ENCODE measurements at regions not wholly inside any gene's neighbourhood (a gene's known extent, or its start where the extent isn't known, plus 50 kb on each side); places are given as distances from the start of the nearest gene placed in this dataset.

DNA sequence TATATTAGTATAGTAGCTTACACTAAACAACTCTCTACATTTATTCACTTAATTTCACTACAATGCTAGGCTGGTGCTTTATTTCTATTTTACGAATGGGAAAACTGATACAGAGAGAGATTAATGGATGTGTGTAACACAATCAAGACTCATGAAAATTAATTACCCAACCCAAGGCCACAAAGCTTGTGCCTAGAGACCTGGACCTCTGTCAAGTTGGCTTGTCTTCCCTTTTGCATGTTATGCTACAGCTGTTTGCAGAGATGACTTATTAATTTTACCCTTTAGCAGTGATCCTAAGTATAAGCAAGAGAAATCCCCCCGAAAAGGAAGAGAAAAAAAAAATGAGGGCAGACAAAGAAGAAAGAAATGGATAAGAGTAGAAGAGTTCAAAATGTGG, 162.5 kb downstream of the C3orf38 start:
- Histone ChIP-seq H3K9me3 (no peaks in the 10 kb centered on the region), H3K4me3 (no peak overlapping the region)
- TF ChIP-seq, protein P1, sequence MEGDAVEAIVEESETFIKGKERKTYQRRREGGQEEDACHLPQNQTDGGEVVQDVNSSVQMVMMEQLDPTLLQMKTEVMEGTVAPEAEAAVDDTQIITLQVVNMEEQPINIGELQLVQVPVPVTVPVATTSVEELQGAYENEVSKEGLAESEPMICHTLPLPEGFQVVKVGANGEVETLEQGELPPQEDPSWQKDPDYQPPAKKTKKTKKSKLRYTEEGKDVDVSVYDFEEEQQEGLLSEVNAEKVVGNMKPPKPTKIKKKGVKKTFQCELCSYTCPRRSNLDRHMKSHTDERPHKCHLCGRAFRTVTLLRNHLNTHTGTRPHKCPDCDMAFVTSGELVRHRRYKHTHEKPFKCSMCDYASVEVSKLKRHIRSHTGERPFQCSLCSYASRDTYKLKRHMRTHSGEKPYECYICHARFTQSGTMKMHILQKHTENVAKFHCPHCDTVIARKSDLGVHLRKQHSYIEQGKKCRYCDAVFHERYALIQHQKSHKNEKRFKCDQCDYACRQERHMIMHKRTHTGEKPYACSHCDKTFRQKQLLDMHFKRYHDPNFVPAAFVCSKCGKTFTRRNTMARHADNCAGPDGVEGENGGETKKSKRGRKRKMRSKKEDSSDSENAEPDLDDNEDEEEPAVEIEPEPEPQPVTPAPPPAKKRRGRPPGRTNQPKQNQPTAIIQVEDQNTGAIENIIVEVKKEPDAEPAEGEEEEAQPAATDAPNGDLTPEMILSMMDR (IDR thresholded peaks at IDR 0.05) = no peak

DNA sequence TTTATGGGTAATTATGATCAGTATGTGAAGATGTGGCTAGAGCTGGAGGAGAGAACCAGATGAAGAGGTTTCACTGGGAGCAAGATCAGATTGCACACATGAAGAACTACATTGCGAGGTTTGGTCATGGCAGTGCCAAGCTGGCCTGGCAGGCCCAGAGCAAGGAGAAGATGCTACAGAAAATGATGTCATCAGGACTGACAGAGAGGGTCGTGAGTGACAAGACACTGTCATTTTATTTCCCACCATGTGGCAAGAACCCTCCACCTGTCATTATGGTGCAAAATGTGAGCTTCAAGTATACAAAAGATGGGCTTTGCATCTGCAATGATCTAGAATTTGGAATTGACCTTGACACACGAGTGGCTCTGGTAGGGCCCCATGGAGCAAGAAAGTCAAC, 168.3 kb downstream of the C3orf38 start:
- no peak for ATAC-seq
- TF ChIP-seq, protein P1 (IDR thresholded peaks at IDR 0.05) = no peak

More for the DNA sequence above, 162.5 kb downstream of the C3orf38 start:
- H3K4me1 ChIP-seq = no peaks in the 10 kb centered on the region
- no peak overlapping the region for H3K27ac ChIP-seq
- intact Hi-C loops (cut with DNase I) = no loop called here
- no peak for DNase-seq
- no peaks in the 10 kb centered on the region for H3K36me3 ChIP-seq
- no peak for ATAC-seq
- H3K27me3 ChIP-seq = no peaks in the 10 kb centered on the region

DNA sequence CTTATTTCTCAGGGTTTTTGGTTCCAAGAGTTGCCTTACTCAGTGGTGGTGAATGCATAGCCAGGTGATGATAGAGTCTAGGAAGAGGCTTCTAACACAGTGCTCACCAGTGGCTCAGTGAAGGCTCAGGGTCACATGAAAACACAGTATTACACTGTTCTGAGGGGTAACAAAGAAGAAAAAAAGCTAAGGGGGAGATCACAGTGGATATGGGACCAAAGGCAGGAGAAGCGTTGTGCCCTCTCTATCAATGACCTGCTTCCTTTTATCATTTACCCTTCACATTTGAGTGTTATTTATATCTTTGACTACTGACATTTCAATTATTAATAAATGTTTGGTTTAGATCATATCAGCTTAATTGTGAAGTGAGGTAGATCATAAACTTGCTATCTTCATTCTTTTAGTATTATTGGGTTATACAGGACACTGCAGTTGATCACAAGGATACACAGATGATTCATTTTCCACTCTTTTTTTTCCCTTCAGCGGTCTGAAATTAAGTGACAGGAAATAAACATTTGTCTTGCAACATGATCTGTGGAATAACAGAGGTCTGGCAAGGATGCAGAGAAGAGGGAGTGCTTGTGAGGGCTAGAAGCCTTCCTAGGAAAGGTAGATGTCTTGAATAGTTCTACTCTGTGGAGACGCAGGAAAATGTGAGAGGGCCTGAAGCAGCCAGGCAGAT, 171.7 kb downstream of the C3orf38 start:
- H3K4me3 ChIP-seq = no peak overlapping the region
- no peak overlapping the region for H3K27ac ChIP-seq
- no peak for DNase-seq
- no peak for ATAC-seq
- no peaks in the 10 kb centered on the region for H3K27me3 ChIP-seq
- H3K4me1 ChIP-seq = no peaks in the 10 kb centered on the region
- TF ChIP-seq, protein P1 (IDR thresholded peaks at IDR 0.05) = no peak
- H3K36me3 ChIP-seq = no peaks in the 10 kb centered on the region
- intact Hi-C loops (cut with DNase I) = no loop called here
- H3K9me3 ChIP-seq = no peaks in the 10 kb centered on the region

More for the DNA sequence above, 168.3 kb downstream of the C3orf38 start:
- no peak overlapping the region for H3K27ac ChIP-seq
- no peaks in the 10 kb centered on the region for H3K36me3 ChIP-seq
- intact Hi-C loops (cut with DNase I) = no loop called here
- no peaks in the 10 kb centered on the region for H3K27me3 ChIP-seq
- no peaks in the 10 kb centered on the region for H3K4me1 ChIP-seq
- DNase-seq = no peak
- no peak overlapping the region for H3K4me3 ChIP-seq
- no peaks in the 10 kb centered on the region for H3K9me3 ChIP-seq

DNA sequence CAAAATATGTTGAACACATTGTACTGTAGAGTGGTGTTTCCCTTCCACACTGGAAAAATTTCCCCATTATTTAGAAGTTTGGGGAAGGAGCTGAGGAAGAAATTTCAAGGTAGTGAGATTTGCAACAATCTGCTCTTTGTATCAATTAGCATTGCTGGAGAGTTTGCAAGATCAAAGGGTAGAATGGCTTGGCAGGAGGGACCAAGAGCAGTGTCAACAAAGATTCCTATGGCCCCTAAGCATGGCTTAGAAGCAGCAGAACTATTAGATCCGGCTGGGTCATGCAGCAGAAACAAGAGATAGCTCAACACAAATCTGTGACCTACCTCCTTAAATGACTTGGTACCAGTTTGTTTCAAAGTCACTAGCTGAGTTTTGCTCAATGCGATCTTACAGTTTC, 175.0 kb downstream of the C3orf38 start:
- H3K36me3 ChIP-seq = no peaks in the 10 kb centered on the region
- no peaks in the 10 kb centered on the region for H3K4me1 ChIP-seq
- no peak overlapping the region for H3K27ac ChIP-seq
- intact Hi-C loops (cut with DNase I) = no loop called here
- DNase-seq = no peak
- ATAC-seq = no peak
- TF ChIP-seq, protein P1 (IDR thresholded peaks at IDR 0.05) = no peak
- no peaks in the 10 kb centered on the region for H3K27me3 ChIP-seq
- no peak overlapping the region for H3K4me3 ChIP-seq
- H3K9me3 ChIP-seq = no peaks in the 10 kb centered on the region

DNA sequence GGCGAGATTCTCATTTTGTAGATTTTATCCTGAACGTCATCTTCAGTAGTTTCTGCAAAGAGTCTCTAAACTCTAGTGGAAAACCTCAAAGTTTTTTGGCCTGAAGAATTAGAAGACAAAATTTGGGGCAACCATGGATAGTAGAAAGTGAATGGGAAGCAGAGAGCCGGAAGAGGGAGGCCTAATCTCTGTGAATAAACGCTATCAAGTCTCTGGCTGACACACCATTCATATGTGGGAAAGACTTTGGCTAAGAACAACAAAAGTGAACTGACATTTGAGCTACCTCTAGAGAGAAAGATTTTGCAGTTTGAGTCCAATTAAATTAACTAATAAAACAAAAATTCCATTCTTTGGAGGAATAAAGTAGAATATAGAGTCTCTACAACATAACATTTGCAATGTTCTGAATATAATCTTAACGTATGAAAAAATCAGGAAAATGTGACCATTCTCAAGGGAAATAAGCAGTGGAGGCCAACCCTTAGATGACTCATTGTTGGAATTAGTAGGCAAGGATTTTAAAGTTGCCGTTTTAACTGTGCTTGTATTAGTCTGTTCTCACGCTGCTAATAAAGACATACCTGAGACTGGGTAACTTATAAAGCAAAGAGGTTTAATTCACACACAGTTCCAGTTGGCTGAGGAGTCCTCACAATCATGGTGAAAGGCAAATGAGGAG, 184.6 kb downstream of the C3orf38 start:
- DNase-seq = no peak
- Histone ChIP-seq H3K4me3 (no peak overlapping the region), H3K27me3 (no peaks in the 10 kb centered on the region), H3K4me1 (no peaks in the 10 kb centered on the region), H3K36me3 (no peaks in the 10 kb centered on the region), H3K9me3 (no peaks in the 10 kb centered on the region), H3K27ac (no peak overlapping the region)
- ATAC-seq = no peak
- TF ChIP-seq, protein P1 (IDR thresholded peaks at IDR 0.05) = no peak
- intact Hi-C loops (cut with DNase I) = no loop called here
